Activated CD4-positive, alpha-beta memory T cell treated with anti-CD3 and anti-CD28 coated beads for 36 hours (primary cell): ENCODE measurements at regions not wholly inside any gene's neighbourhood (a gene's known extent, or its start where the extent isn't known, plus 50 kb on each side); places are given as distances from the start of the nearest gene placed in this dataset.

Source experiments
- CTCF ChIA-PET: fragments of 350-600 bp; sonication (Branson Sonifier 250); formaldehyde crosslinking; loops from one replicate; lab custom pipeline; 2021; ENCODE audit warnings: antibody characterized with exemption, inconsistent platforms; lab: Charles Lee
- POLR2A ChIA-PET: fragments of 350-600 bp; sonication (Branson Sonifier 250); formaldehyde crosslinking; loops from one replicate; lab custom pipeline; 2021; ENCODE audit warnings: antibody characterized with exemption; lab: Charles Lee
- DNase-seq: peaks from one replicate; pipeline ENCODE4 v3.0.0-alpha.2; 2020
- H3K27ac Mint-ChIP-seq: one replicate; pipeline ENCODE4 v1.8.0; 2021; ENCODE audit warnings: mixed read lengths
- H3K27me3 Mint-ChIP-seq: one replicate; pipeline ENCODE4 v1.8.0; 2021; ENCODE audit warnings: mixed read lengths
- H3K36me3 Mint-ChIP-seq: one replicate; pipeline ENCODE4 v1.8.0; 2021; ENCODE audit warnings: mixed read lengths
- H3K4me1 Mint-ChIP-seq: one replicate; pipeline ENCODE4 v1.8.0; 2021; ENCODE audit warnings: low read depth, mixed read lengths
- H3K4me3 Mint-ChIP-seq: one replicate; pipeline ENCODE4 v1.8.0; 2021; ENCODE audit warnings: mild to moderate bottlenecking, mixed read lengths
- H3K9me3 Mint-ChIP-seq: one replicate; pipeline ENCODE4 v1.8.0; 2021; ENCODE audit warnings: mixed read lengths
- intact Hi-C: fragments of 100-400 bp; cut with micrococcal nuclease; formaldehyde crosslinking; loops from one replicate; pipeline ENCODE4 v1.15.1; 2023

DNA sequence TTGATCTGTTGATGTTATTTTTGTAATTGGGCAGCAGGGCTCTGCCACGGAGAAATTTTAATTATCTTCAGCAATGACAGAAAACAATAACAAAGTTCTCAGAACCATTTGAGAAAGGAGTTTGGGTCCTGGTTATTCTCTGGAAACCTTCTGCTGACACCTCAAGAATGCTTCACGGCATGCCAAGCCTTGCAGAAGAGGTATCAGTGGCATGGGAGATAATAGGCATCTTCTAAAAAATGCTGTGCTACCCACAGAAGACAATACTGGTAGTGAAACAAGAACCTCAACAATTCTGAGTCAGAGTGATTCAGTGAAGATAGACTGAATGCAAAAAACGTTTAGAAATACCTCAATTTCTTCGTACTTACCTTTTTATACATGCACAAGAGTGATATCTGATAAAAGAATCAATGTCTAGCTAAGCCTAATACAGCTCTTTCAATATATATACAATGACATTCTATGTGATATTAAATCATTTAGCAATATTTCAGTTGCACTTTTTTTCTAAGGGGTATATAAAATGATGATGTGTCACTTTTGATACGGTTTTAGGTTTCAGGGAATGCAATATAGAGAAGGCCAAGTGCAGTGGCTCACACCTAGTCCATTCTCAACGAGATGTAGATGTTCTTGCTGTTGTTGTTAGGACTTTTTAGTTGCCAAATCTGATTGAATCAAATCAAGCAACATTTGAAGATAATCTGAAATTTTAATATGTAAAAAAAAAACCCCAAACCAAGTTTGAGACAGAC, 110.4 kb upstream of the COL21A1 start:
- ChIA-PET POLR2A (no interaction called here), CTCF (interaction anchor here (1.1 to 2.0 kb wide), 5 partner anchors 212 to 547 kb away, joined by 4 to 23 read pairs (median 4); no protein-coding TSS in a partner anchor)
- H3K36me3 Mint-ChIP-seq: no peaks in the 10 kb centered on the region
- peaks cover 7% of the 10 kb centered on the region for H3K9me3 Mint-ChIP-seq
- no peak overlapping the region for H3K27ac Mint-ChIP-seq
- H3K4me1 Mint-ChIP-seq: peaks cover 6% of the 10 kb centered on the region
- intact Hi-C loops: loop anchor here (2.0 kb wide), 4 partner anchors 185 to 959 kb away; partner anchors contain the start of gene PRIM2
- DNase-seq: no peak
- H3K27me3 Mint-ChIP-seq: peaks cover 2% of the 10 kb centered on the region
- H3K4me3 Mint-ChIP-seq: no peak overlapping the region

DNA sequence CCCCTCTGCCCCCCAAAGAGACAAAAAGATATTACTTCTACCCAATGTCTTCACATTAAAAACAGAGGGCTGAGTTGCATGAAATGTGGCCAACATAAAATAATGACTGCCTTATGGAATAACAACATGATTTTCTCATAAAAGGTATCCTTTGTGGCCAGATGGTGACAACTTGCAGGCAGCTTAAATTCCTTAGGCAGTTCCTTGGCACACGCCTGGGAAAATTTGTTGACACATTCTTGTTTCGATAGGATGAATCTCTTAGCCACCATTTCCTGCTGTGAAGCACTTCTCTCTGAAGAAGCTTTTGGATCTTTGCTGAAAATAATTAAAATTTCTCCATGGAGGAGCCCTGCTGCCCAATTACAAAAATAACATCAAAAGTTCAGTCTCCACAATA, 109.0 kb upstream of the COL21A1 start:
- Mint-ChIP-seq H3K27me3 (peaks cover 2% of the 10 kb centered on the region), H3K27ac (no peak overlapping the region), H3K36me3 (no peaks in the 10 kb centered on the region), H3K4me3 (no peak overlapping the region), H3K9me3 (peaks cover 7% of the 10 kb centered on the region), H3K4me1 (peaks cover 6% of the 10 kb centered on the region)
- no peak for DNase-seq
- intact Hi-C loops: no loop called here
- POLR2A ChIA-PET: no interaction called here
- CTCF ChIA-PET: interaction anchor here (0.7 to 1.5 kb wide), 4 partner anchors 214 to 495 kb away, joined by 3 to 6 read pairs (median 4); no protein-coding TSS in a partner anchor

DNA sequence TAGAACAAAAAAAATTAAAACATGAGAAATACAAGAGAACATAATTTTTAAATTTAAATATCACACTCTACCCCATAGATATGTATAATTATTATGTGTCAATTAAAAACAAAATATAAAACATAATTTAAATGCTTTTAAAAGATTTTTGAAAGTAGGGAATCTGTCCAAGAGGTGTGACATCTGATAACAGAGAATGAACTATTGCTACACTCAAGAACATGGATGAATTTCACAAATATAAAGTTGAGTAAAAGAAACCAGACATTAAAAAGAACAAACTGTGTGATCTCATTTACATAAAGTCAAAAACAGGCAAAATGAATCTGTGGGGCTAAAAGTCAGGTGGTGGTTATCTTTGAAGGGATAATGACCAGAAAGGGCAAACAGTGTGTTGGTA, 106.5 kb upstream of the COL21A1 start:
- ChIA-PET CTCF (no interaction called here), POLR2A (no interaction called here)
- intact Hi-C loops: no loop called here
- Mint-ChIP-seq H3K4me3 (no peak overlapping the region), H3K27me3 (peaks cover 2% of the 10 kb centered on the region), H3K9me3 (peaks cover 7% of the 10 kb centered on the region), H3K4me1 (peaks cover 6% of the 10 kb centered on the region), H3K36me3 (no peaks in the 10 kb centered on the region), H3K27ac (no peak overlapping the region)
- DNase-seq: no peak

DNA sequence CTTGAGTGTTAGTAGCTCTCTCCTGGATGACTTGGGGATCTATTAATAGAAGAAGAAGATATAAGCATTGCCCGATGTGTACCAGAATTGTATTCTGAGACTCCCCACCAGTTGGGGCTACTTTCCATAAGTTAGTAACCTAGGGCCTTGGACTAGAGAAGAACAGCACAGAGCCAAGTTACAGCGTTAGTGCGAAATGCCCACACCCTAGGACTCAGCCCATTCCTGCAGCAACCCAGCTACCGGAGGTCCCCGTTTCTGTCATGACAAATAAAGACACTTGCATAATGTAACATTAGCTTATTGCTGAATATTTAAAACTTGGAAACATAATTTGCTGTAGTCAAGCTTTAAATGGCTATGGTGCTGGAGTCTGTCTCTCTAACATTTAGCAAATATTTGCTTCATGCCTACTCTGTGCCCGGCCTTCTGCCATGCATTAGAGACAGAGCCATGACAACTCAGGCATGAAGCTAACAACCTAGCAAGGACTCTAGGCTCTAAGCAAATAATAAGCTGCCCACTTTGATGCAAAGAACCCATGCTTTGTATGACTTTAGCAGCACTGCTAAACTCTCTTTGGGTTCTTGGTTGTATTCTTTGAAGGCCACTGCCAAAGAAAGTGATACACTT, 103.4 kb upstream of the COL21A1 start:
- CTCF ChIA-PET: interaction anchor here (0.9 kb wide), 1 partner anchor 245 kb away, joined by 5 read pairs; no protein-coding TSS in a partner anchor

DNA sequence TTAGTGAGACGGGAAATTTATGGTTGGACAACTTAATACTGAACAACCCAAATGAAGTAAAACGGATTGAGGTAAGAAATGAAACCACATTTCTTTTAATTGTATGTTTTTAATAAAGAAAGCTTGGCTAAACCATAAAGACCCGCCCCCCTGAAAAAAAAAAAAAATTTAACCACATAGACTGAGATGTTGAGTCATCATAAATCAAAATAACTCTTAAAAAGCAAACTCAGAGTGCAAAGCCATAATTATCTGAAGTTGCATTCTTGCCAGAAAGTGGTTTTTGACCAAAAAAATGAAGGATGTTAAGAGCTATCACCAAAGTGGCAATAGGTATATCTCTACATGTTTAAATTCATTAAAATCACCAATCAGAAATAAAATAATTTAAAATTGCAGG, 101.8 kb upstream of the COL21A1 start:
- no peak for DNase-seq
- no peak overlapping the region for H3K4me3 Mint-ChIP-seq
- no peaks in the 10 kb centered on the region for H3K4me1 Mint-ChIP-seq
- POLR2A ChIA-PET: no interaction called here
- no peaks in the 10 kb centered on the region for H3K36me3 Mint-ChIP-seq
- intact Hi-C loops: no loop called here
- CTCF ChIA-PET: no interaction called here
- peaks cover 2% of the 10 kb centered on the region for H3K27me3 Mint-ChIP-seq
- peaks cover 7% of the 10 kb centered on the region for H3K9me3 Mint-ChIP-seq
- no peak overlapping the region for H3K27ac Mint-ChIP-seq

More for the DNA sequence above, 103.4 kb upstream of the COL21A1 start:
- peaks cover 2% of the 10 kb centered on the region for H3K27me3 Mint-ChIP-seq
- H3K9me3 Mint-ChIP-seq: peaks cover 7% of the 10 kb centered on the region
- H3K4me1 Mint-ChIP-seq: no peaks in the 10 kb centered on the region
- no peak overlapping the region for H3K4me3 Mint-ChIP-seq
- DNase-seq: no peak
- POLR2A ChIA-PET: no interaction called here
- no peaks in the 10 kb centered on the region for H3K36me3 Mint-ChIP-seq
- no peak overlapping the region for H3K27ac Mint-ChIP-seq
- intact Hi-C loops: no loop called here

DNA sequence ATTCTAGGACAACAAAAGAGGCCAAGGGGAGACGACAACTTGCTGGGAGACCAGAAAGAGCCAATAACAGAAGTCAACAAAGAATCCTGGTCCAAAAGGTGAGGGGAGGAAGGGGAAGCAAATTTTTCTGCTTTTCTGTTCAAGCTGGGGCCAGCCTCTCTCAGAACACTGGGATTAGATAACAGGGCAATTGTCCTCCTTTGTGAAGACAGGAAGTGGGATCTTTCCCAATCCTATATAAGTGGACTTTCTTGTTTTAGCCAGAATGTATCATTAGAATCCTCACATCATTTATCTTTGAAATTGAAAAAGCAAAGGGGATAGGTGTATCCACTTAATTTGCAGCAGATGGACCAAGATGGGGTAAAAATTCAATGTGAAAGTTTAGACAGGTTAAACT, 101.2 kb upstream of the COL21A1 start:
- Mint-ChIP-seq H3K4me3 (no peak overlapping the region), H3K4me1 (no peaks in the 10 kb centered on the region), H3K27ac (no peak overlapping the region), H3K27me3 (peaks cover 2% of the 10 kb centered on the region), H3K9me3 (peaks cover 7% of the 10 kb centered on the region), H3K36me3 (no peaks in the 10 kb centered on the region)
- CTCF ChIA-PET: no interaction called here
- POLR2A ChIA-PET: no interaction called here
- intact Hi-C loops: no loop called here
- no peak for DNase-seq

DNA sequence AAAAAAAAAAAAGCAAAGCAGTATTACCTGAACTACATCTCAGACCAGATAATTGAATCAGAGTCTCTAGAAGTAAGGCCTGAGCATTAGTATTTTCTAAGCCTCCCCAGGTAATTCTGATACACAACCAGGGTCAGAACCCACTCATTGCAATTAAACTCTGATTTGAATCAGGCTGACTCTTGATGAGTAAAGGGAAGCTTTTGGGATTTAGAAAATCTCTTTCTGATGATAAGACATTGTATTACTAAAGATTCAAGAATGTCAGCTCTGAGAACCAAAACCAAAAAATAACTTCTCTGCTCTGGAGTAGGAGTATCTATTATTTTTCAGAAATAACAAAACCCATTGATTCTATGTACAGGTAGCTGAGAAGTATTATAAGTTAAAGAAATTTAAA, 100.1 kb upstream of the COL21A1 start:
- Mint-ChIP-seq H3K27ac (no peak overlapping the region), H3K4me1 (no peaks in the 10 kb centered on the region)
- CTCF ChIA-PET: no interaction called here

DNA sequence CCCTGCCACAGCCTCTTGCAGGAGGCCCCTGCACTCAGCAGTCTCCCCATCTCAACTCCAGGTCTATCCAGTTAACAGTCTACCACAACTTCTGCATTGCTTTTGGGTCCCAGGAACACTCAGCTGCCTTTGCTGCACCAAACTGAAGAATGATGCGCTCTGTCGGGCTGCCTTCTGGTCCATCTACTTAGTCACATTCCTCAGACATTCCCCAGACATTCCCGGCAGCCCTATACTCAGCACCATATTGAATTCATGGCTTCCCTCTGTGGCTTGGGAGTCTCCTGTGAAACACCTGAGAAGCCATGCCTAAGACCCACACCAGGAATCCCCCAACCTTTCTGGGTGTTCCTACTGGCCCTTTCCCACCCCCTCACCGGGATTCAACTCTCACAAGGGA, 99.6 kb upstream of the COL21A1 start:
- Mint-ChIP-seq H3K4me1 (no peaks in the 10 kb centered on the region), H3K4me3 (no peak overlapping the region)
- intact Hi-C loops: no loop called here

More for the DNA sequence above, 100.1 kb upstream of the COL21A1 start:
- Mint-ChIP-seq H3K9me3 (no peaks in the 10 kb centered on the region), H3K36me3 (no peaks in the 10 kb centered on the region), H3K27me3 (peaks cover 2% of the 10 kb centered on the region), H3K4me3 (no peak overlapping the region)
- POLR2A ChIA-PET: no interaction called here
- no peak for DNase-seq
- intact Hi-C loops: no loop called here

DNA sequence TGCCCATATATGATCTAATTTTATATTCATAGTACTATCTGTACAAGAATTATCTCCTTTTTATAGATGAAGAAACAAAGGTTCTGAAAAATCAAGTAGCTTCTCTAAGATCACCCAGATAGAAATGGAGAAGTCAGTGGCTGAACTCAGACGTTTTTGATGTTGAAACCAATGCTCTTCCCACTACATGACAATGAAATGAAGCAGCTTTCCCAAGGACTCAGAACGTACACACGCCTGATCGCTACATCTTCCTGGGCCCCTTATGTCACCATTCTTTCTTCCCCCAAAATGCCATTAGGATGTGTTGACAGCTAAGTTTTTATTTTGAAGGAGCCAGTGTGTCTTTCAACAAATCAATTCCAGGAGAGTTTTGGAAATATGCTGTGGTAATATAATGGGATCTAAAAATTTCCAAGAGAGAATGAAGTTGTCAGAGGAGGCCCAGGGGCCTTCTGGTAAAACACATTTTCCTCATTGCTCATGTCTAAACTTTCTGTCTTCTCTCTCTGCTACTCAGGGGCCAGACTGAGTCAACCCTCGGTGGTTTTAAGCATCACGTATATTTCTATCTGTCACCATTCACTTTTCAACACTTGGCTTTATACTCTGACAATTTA, 98.1 kb upstream of the COL21A1 start:
- ChIA-PET CTCF (no interaction called here), POLR2A (no interaction called here)
- Mint-ChIP-seq H3K27me3 (peaks cover 5% of the 10 kb centered on the region), H3K36me3 (no peaks in the 10 kb centered on the region), H3K9me3 (no peaks in the 10 kb centered on the region), H3K27ac (no peak overlapping the region), H3K4me1 (no peaks in the 10 kb centered on the region), H3K4me3 (no peak overlapping the region)
- intact Hi-C loops: no loop called here
- no peak for DNase-seq

More for the DNA sequence above, 99.6 kb upstream of the COL21A1 start:
- H3K9me3 Mint-ChIP-seq: no peaks in the 10 kb centered on the region
- no peak for DNase-seq
- ChIA-PET CTCF (no interaction called here), POLR2A (no interaction called here)
- H3K27ac Mint-ChIP-seq: no peak overlapping the region
- peaks cover 2% of the 10 kb centered on the region for H3K27me3 Mint-ChIP-seq
- H3K36me3 Mint-ChIP-seq: no peaks in the 10 kb centered on the region

DNA sequence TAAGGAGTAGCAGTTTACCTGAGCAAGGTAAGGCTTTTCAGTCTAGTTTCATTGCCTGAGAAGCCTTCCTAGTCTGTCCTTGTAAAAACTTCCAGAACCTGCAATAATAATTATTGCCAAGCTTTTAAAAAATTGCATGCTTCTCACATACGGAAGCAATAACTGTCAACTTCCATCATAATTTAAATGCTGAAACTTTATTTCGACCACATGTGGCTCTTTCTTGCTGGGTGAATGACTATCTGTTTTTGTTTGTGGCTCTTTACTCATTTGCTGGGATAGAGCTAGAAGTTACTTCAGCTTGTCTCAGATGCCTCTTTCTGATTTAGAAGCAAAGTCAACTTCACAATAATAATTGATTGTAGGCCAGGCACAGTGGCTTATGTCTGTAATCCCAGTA, 95.9 kb upstream of the COL21A1 start:
- Mint-ChIP-seq H3K36me3 (no peaks in the 10 kb centered on the region), H3K27ac (no peak overlapping the region), H3K9me3 (no peaks in the 10 kb centered on the region), H3K4me3 (no peak overlapping the region), H3K27me3 (peaks cover 5% of the 10 kb centered on the region), H3K4me1 (no peaks in the 10 kb centered on the region)
- no peak for DNase-seq
- intact Hi-C loops: no loop called here
- CTCF ChIA-PET: no interaction called here
- POLR2A ChIA-PET: no interaction called here

DNA sequence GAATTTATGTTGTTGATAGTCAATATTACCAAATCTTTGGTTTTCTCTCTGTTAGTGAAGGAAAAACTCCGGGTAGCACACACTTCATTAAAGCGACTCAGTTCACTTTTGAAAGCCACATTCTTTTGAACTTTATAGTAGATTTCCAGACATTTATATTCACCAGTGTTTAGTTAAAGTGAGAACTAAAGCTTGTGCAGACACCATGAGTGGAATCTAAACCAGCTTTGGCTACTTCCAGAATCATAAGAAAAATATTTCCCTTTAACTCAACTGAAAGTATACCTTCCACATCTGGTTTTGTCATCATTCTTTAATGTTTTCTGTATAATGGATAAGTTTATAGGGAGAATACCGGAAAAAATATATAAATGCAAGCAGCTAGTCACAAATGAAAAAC, 92.1 kb upstream of the COL21A1 start:
- H3K4me1 Mint-ChIP-seq: no peaks in the 10 kb centered on the region
- CTCF ChIA-PET: no interaction called here
- no peak overlapping the region for H3K27ac Mint-ChIP-seq

DNA sequence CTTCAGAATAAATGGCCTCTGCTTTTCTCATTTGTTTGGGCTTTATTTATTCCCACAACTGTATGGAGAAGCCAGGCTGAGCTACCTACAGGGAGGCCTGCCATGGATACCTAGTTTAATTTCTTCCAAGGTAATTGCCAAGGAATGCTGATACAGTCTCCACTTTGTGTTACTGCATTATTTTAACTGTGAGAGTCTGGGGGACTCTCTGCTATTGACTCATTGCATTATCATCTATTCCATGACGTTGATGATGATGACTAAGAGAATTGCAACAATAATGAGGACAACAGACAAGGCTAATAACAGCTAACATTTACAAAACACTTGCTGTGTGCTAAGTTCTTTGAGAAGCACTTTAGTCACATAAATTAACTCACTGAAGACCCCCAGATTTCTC, 88.3 kb upstream of the COL21A1 start:
- H3K27me3 Mint-ChIP-seq: no peaks in the 10 kb centered on the region
- CTCF ChIA-PET: no interaction called here

More for the DNA sequence above, 92.1 kb upstream of the COL21A1 start:
- H3K9me3 Mint-ChIP-seq: no peaks in the 10 kb centered on the region
- H3K36me3 Mint-ChIP-seq: no peaks in the 10 kb centered on the region
- peaks cover 3% of the 10 kb centered on the region for H3K27me3 Mint-ChIP-seq
- no peak for DNase-seq
- intact Hi-C loops: no loop called here
- no peak overlapping the region for H3K4me3 Mint-ChIP-seq
- POLR2A ChIA-PET: no interaction called here

More for the DNA sequence above, 88.3 kb upstream of the COL21A1 start:
- POLR2A ChIA-PET: no interaction called here
- no peaks in the 10 kb centered on the region for H3K4me1 Mint-ChIP-seq
- no peaks in the 10 kb centered on the region for H3K36me3 Mint-ChIP-seq
- no peak overlapping the region for H3K27ac Mint-ChIP-seq
- no peaks in the 10 kb centered on the region for H3K9me3 Mint-ChIP-seq
- DNase-seq: no peak
- no peak overlapping the region for H3K4me3 Mint-ChIP-seq
- intact Hi-C loops: no loop called here
